ENCODE measurements at regions not wholly inside any gene's neighbourhood (a gene's known extent, or its start where the extent isn't known, plus 50 kb on each side); places are given as distances from the start of the nearest gene placed in this dataset.

- TF ChIP-seq CTCF (conservative IDR thresholded peaks at IDR 0.05; ENCODE audit: low read depth, low read length) (no peak), EZH2 (IDR thresholded peaks at IDR 0.05; ENCODE audit: borderline replicate concordance, low read depth, low read length, poor library complexity, severe bottlenecking) (no peak)
Observed at GRCh38 chrX:42027367-42028000, 104.1 kb upstream of the CASK start.

Measured in A673 (cell line).